ENCODE measurements at regions not wholly inside any gene's neighbourhood (a gene's known extent, or its start where the extent isn't known, plus 50 kb on each side); places are given as distances from the start of the nearest gene placed in this dataset.

DNA sequence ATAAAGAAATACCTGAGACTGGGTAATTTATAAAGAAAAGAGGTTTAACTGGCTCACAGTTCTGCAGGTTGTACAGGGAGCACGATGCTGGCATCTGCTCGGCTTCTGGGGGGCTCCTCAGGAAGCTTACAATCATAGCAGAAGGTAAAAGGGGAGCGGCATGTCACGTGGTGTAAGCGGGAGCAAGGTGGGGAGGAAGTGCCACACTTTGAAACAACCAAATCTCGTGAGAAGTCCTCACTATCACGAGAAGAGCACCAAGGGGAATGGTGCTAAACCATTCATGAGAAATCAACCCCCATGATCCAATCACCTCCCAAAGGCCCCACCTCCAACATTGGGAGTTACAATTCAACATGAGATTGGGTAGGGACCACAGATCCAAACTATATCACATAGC, 67.7 kb downstream of the AKR1B1 start:
- Mint-ChIP-seq H3K4me1 (ENCODE audit: low read depth) (no peaks in the 10 kb centered on the region), H3K9me3 (no peaks in the 10 kb centered on the region), H3K27ac (no peak overlapping the region), H3K36me3 (ENCODE audit: low read depth) (no peaks in the 10 kb centered on the region), H3K27me3 (peaks cover 5% of the 10 kb centered on the region), H3K4me3 (no peak overlapping the region)
- DNase-seq = no peak

DNA sequence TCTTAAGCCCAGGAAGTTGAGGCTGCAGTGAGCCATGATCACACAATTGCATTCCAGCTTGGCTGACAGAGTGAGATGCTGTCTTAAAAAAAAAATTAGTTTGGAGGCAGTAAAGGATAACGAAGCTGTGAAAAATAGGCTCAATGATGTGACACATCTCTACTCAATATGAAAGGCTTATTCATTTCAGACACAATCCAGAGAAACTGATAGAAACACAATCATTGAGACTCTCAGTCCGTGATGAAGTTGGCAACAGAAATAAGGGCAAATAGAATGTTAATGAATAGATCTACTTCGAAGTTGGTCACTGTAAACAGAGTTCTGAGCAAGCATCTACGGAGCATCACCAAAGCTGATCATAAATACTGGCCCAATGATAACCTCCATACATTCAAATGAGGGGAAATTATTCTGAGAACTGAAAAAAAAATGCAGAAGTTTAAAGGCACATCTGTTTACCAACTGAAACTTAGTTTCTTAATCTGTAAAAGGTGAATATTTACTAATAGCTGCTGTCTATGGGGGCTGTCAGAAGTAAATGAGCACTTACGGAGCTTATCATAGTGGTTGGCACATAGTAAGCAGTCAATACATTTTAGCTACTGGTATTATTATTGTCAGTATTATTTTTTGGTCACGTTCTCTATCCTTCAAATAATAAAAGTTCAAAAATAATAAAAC, 70.4 kb downstream of the AKR1B1 start:
- Mint-ChIP-seq H3K27ac (no peak overlapping the region), H3K4me1 (ENCODE audit: low read depth) (no peaks in the 10 kb centered on the region), H3K27me3 (peaks cover 5% of the 10 kb centered on the region), H3K36me3 (ENCODE audit: low read depth) (no peaks in the 10 kb centered on the region), H3K4me3 (no peak overlapping the region), H3K9me3 (no peaks in the 10 kb centered on the region)
- no peak for DNase-seq

DNA sequence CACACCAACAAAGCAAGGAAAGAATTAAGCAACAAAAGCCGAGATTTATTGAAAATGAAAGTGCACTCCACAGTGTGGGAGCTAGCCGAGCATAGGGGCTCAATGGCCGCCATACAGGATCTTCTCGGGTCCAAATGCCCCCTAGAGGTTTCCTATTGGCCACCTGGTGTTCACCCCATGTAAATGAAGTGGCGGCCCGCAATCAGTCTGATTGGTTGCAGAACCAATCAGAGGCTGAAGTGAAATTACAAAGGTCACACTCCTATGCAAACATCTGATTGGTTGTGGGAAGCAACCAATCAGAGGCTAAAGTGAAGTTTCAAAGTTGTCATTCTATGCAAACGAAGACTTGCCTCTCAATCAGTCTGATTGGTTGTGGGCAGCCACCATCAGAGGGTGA, 61.8 kb upstream of the SLC35B4 start:
- Mint-ChIP-seq H3K9me3 (no peaks in the 10 kb centered on the region), H3K27me3 (peaks cover 23% of the 10 kb centered on the region), H3K4me3 (no peak overlapping the region), H3K4me1 (ENCODE audit: low read depth) (no peaks in the 10 kb centered on the region), H3K27ac (no peak overlapping the region), H3K36me3 (ENCODE audit: low read depth) (no peaks in the 10 kb centered on the region)
- no peak for DNase-seq

DNA sequence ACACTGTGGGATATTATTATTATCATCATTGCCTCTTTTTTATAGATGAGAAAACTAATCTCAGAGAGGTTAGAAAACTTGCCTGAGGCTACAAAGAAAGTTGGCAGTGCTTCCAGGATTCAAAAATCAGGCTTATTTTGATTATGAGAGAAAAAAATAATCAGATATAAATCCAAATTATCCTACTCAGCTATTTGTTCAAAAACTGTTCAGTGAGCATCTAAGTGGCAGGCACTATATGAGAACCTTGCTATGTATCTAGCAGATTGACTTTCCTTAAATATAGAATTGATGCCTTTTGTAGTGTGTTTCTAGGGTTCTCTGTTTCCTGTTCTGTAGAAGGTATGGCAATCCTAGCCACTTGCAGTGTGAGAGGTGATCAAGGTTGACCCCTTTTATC, 60.0 kb upstream of the SLC35B4 start:
- H3K27ac Mint-ChIP-seq = no peak overlapping the region
- H3K4me1 Mint-ChIP-seq (ENCODE audit: low read depth) = no peaks in the 10 kb centered on the region
- no peaks in the 10 kb centered on the region for H3K9me3 Mint-ChIP-seq
- H3K36me3 Mint-ChIP-seq (ENCODE audit: low read depth) = no peaks in the 10 kb centered on the region
- no peak for DNase-seq
- H3K4me3 Mint-ChIP-seq = no peak overlapping the region
- peaks cover 30% of the 10 kb centered on the region for H3K27me3 Mint-ChIP-seq

DNA sequence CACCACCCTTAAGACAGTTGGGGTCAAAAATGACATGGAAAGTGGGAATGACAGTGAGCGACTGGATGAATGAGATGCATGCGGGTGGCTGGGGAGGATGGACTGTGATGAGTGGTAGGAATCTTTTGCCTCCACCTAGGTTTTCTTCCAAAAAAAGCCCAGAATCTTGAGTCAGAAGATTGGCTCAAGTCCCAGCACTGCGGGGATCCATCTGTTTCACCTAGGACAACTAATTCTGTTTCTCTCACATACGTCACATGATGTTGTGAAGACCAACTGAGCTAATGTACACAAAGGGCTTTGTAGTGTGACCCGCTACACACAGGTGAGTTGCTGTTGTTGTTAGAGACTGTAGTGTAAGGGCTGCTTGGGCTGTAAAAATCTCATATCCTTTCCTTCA, 58.5 kb upstream of the SLC35B4 start:
- no peak for DNase-seq
- H3K4me3 Mint-ChIP-seq = no peak overlapping the region
- peaks cover 39% of the 10 kb centered on the region for H3K27me3 Mint-ChIP-seq
- H3K36me3 Mint-ChIP-seq (ENCODE audit: low read depth) = no peaks in the 10 kb centered on the region
- H3K4me1 Mint-ChIP-seq (ENCODE audit: low read depth) = no peaks in the 10 kb centered on the region
- no peaks in the 10 kb centered on the region for H3K9me3 Mint-ChIP-seq
- H3K27ac Mint-ChIP-seq = no peak overlapping the region

DNA sequence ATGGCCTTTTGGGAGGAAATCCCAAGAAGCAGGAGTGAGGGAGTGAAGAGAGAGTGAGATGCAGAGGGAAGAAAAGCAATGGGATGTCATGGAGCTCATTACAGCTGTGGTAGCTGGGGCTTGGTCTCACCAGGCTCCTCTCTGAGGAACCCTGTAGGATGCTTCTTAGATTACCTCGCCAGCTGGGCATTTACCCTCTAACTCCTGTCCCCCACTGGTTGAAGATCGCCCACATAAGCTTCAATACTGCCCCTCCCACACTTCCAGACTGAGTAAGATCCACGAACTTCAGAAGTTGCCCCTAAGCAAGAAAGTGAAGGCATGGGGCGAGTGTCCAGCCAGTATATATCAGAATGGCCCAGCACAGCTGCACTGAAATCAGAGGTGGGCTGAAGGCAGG, 58.1 kb upstream of the SLC35B4 start:
- no peak overlapping the region for H3K4me3 Mint-ChIP-seq

DNA sequence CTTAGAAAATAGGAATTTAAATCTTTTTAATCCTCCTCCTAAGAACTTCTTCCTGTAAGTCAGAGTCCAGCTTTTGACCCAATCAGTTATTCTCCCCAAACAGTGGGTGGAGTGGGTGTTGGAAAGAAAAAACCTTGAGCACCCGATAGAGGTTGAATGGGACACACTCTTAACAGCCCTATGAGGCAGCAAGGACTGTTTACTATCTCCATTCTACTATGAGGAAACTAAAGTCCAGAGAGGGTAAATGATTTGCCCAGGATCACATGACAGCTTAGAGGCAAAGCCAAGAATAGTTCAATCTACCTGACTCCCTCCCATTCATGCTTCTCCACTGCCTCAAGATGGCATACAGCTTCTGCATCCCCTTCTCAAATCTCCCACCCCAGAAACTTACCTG, 57.6 kb upstream of the SLC35B4 start:
- Mint-ChIP-seq H3K27me3 (peaks cover 43% of the 10 kb centered on the region), H3K4me1 (ENCODE audit: low read depth) (no peaks in the 10 kb centered on the region), H3K36me3 (ENCODE audit: low read depth) (no peaks in the 10 kb centered on the region), H3K9me3 (no peaks in the 10 kb centered on the region), H3K4me3 (no peak overlapping the region), H3K27ac (no peak overlapping the region)
- DNase-seq = no peak

More for the DNA sequence above, 58.1 kb upstream of the SLC35B4 start:
- H3K27ac Mint-ChIP-seq = no peak overlapping the region
- DNase-seq = no peak
- no peaks in the 10 kb centered on the region for H3K4me1 Mint-ChIP-seq (ENCODE audit: low read depth)
- no peaks in the 10 kb centered on the region for H3K9me3 Mint-ChIP-seq
- H3K36me3 Mint-ChIP-seq (ENCODE audit: low read depth) = no peaks in the 10 kb centered on the region
- H3K27me3 Mint-ChIP-seq = peaks cover 43% of the 10 kb centered on the region

DNA sequence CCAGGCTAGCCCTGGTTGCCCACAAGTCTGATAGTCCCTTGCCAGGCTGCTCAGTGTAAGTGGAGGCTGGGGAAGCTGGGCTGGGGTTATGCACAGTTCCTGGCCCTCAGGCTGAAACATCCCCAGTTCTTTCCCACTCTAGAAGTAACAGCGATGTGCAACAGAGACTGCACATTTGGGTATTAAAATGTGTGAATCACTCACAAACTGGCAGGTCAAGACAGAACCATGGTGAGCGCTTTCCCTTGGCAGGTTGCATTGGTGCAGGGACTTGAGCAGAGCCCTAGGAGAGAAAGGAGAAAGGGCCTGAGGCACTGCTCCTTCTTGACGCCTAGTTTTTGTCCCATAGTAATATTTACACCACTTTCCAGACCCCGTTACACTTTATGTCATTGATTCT, 56.1 kb upstream of the SLC35B4 start:
- Mint-ChIP-seq H3K27me3 (peaks cover 50% of the 10 kb centered on the region), H3K36me3 (ENCODE audit: low read depth) (no peaks in the 10 kb centered on the region), H3K27ac (no peak overlapping the region), H3K4me3 (no peak overlapping the region), H3K9me3 (no peaks in the 10 kb centered on the region), H3K4me1 (ENCODE audit: low read depth) (no peaks in the 10 kb centered on the region)
- DNase-seq = no peak

DNA sequence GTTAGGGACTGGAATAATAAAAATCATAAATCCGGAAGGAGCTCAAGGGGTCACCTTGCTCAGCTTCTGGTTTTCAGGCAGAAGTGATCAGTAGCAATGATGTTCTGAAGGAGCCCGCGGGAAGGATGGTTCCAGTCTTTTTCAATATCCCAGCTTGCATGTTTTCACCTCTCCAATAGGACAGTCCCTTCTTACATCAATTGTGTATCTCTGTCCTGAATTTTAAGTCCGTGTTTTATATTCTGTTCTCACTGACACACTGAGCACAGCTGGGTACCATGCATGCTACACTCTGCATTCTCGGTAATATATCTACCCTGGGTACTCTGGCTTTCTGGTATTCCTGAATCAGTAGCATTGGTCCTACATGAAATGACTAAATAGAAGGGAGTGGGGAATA, 55.2 kb upstream of the SLC35B4 start:
- no peak for DNase-seq
- Mint-ChIP-seq H3K27me3 (peaks cover 45% of the 10 kb centered on the region), H3K36me3 (ENCODE audit: low read depth) (no peaks in the 10 kb centered on the region), H3K4me1 (ENCODE audit: low read depth) (no peaks in the 10 kb centered on the region), H3K27ac (no peak overlapping the region), H3K4me3 (no peak overlapping the region), H3K9me3 (no peaks in the 10 kb centered on the region)

DNA sequence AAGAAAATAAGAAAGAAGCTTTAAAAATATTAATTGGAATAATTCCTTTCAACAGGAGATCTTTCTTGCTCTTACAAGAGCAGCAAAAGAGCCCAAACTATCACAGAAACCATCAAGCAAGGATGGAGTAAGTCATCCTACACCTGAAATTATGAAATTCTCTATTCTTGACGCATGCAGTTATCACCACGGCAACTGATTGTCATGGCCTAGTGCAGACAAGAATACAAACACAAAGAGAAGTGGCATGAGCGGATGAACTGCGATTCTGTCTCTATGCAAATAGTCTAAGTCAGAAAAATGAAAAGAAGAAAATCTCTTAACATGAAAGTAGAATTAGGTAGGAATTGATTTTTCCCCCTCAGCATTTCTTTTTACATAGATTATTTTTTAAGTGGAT, 54.8 kb upstream of the SLC35B4 start:
- Mint-ChIP-seq H3K27ac (no peak overlapping the region), H3K36me3 (ENCODE audit: low read depth) (no peaks in the 10 kb centered on the region), H3K9me3 (no peaks in the 10 kb centered on the region), H3K27me3 (peaks cover 42% of the 10 kb centered on the region), H3K4me1 (ENCODE audit: low read depth) (no peaks in the 10 kb centered on the region), H3K4me3 (no peak overlapping the region)
- DNase-seq = no peak

DNA sequence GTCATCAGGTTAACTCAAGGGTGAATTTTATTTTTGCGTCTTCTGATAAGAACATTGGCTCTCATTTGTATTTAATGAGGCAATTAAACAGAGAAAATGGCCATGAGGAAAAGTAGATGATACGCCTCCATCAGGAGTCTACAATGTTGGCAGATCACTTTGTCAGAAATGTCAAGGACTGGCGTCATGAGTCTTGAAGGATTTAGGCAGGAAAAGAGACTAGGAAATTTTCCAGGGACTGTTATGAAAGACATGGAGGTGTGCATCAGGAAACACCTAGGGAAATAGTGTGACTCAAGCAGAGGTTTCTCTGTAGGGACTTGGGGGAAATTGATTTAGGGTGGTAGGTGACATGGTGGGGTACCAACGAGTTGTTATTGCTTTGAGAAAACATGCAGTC, 53.4 kb upstream of the SLC35B4 start:
- H3K9me3 Mint-ChIP-seq = no peaks in the 10 kb centered on the region
- no peak overlapping the region for H3K27ac Mint-ChIP-seq
- H3K4me1 Mint-ChIP-seq (ENCODE audit: low read depth) = no peaks in the 10 kb centered on the region
- H3K36me3 Mint-ChIP-seq (ENCODE audit: low read depth) = no peaks in the 10 kb centered on the region
- peaks cover 53% of the 10 kb centered on the region for H3K27me3 Mint-ChIP-seq
- no peak for DNase-seq
- no peak overlapping the region for H3K4me3 Mint-ChIP-seq

DNA sequence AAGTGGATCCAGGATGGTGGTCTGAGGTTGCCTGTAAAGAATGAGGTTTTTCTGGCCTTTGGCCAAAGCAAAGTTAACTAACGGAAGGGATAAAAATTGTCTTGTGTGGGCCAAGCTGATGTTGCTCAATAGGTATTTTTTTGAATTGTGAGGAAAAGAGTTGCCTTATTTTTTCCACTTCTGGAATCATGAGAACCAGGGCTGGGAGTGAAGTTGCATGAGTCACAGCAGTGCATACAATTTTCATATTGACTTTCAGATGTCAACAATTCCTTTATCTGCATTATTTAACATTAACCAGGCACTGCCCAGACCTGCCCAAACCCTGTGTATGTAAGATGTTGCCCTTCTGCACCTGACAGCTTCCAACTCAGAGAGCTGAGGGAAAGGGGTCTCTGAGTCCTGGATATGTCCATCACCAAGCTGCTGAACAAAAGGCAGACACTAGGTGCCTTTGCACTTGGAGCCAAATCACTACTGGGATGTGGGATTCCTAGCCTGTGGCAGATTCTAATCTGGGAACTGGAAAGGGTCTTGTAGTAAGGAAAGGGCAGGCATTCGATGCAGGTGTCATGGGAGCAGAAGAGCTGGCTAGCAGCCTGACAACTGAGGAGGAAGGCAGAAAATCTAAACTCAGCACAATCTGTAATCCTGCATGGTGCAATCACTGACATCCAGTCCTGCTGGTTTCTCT, 52.3 kb upstream of the SLC35B4 start:
- Mint-ChIP-seq H3K27me3 (peaks cover 50% of the 10 kb centered on the region), H3K4me1 (ENCODE audit: low read depth) (no peaks in the 10 kb centered on the region), H3K4me3 (no peak overlapping the region), H3K9me3 (no peaks in the 10 kb centered on the region), H3K36me3 (ENCODE audit: low read depth) (no peaks in the 10 kb centered on the region), H3K27ac (no peak overlapping the region)
- DNase-seq = no peak

DNA sequence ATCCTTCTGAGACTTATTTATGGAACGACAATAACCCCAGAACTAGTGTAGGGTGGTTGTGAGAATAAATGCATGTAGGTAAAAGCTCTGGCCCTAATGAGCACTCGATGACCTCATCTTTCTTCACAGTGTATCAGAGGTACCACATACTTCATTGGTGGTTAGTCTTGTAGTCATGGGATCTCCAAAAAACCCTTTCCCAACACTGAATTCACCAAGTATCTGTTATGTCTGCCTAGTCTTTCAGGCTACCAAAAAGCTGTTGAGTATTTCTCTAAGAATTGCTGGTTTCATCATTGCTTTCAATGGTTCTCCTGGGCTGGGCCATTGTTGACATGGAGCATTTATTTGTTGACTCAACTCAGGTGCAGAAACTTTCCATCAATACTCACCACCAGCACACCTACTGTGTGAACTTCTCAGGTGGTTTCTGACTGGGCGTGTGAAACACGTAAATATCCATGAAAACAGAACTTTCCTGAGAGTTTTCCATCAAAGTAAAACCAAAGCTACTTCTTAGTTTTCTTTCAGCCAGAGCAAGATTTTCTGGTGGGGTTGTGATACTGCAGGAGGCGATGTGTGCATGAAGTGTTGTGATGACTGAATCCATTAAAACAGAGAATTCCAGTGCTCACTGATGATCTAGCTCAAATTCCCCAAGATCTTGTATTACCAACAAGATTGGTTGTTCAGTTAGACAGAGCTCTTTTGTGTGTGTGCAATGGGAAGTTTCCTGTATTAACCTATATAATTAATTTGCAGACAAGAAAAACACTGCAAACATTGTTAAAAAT, 51.4 kb upstream of the SLC35B4 start:
- Mint-ChIP-seq H3K36me3 (ENCODE audit: low read depth) (no peaks in the 10 kb centered on the region), H3K27ac (no peak overlapping the region), H3K4me3 (no peak overlapping the region), H3K4me1 (ENCODE audit: low read depth) (no peaks in the 10 kb centered on the region), H3K9me3 (no peaks in the 10 kb centered on the region), H3K27me3 (peaks cover 51% of the 10 kb centered on the region)
- no peak for DNase-seq

Measured in activated T-cell treated with anti-CD3 and anti-CD28 coated beads, Interleukin-2, amount 50 U/mL, for 24 hours (primary cell).